NCI-H1105 treated with DMSO at 0.1 percent for 48 hours (cell line): ENCODE measurements at regions not wholly inside any gene's neighbourhood (a gene's known extent, or its start where the extent isn't known, plus 50 kb on each side); places are given as distances from the start of the nearest gene placed in this dataset.

Source experiments
- DNase-seq: peaks from one replicate; lab custom pipeline; 2025; lab: John Stamatoyannopoulos, UW

GRCh38 chr20:11447371-11448100 is 470.2 kb upstream of the BTBD3 start:
- DNase-seq = no peak

DNA sequence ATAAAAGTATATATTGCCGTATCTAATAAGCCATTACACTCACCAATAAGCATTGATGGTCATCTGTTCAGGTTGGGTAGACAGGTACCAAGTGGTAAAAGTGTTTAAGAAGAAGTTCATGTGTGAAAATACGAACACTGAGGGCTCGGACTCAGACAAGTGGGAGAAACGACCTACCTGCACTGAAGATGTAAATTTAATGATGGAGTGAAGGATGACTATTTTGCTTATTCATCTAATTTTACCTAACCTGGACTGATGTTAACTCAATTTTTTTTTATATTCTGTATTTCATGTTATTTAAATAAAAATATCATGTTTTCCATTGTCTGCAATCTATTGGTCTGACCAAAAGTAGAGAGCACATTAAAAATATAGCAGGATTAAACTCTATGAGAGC is 469.1 kb upstream of the BTBD3 start:
- DNase-seq = no peak

- no peak for DNase-seq
Measured at GRCh38 chr20:11451793-11452291, 465.9 kb upstream of the BTBD3 start.

- DNase-seq = no peak
Measured at GRCh38 chr20:11452326-11452725, 465.4 kb upstream of the BTBD3 start.

DNA sequence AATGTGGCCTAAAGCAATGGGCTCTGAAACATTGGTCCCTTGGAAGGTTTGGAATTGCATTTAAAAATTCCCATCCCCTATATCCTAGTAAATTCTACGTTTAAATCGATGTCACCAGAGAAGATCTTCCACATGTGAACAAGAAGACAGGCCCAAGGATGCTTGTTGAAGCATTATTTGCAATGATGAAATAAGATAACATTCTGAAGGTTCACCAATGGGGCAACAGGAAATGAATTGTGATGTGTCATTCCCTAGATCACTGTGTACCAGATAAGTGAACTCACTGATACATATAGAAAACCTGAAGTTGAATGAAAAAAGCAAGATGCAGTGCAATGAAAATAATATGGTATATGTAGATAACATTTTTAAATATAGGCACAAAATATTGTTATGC is 464.3 kb upstream of the BTBD3 start:
- DNase-seq = no peak

GRCh38 chr20:11454966-11455799 is 462.5 kb upstream of the BTBD3 start:
- DNase-seq = no peak

GRCh38 chr20:11457488-11457887 is 460.2 kb upstream of the BTBD3 start:
- DNase-seq = no peak

- no peak for DNase-seq
Measured at GRCh38 chr20:11459090-11459890, 458.4 kb upstream of the BTBD3 start.

GRCh38 chr20:11467436-11467835 is 450.3 kb upstream of the BTBD3 start:
- DNase-seq = no peak

GRCh38 chr20:11468880-11469279 is 448.8 kb upstream of the BTBD3 start:
- DNase-seq = no peak

GRCh38 chr20:11469795-11470435 is 447.8 kb upstream of the BTBD3 start:
- no peak for DNase-seq

- no peak for DNase-seq
Measured at GRCh38 chr20:11473983-11474382, 443.7 kb upstream of the BTBD3 start.

GRCh38 chr20:11483697-11484096 is 434.0 kb upstream of the BTBD3 start:
- no peak for DNase-seq

DNA sequence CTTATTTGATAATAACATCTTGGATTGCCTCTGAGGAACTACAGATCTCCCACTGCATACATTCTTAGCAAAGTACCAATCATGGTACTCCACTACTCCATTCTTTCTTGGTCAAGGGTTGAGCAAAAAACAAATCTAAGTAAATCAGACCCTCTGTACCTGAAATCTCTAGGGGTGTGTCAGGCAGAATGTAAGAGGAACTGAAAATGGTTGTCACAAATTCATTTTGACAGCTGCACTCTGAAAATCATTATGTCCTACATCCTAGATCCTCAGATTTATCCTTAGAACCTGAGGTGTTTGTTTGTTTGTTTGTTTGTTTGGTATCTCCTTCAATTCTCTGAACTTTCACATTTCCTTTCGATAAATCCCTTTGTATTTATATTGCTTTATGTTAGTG is 433.2 kb upstream of the BTBD3 start:
- no peak for DNase-seq

DNA sequence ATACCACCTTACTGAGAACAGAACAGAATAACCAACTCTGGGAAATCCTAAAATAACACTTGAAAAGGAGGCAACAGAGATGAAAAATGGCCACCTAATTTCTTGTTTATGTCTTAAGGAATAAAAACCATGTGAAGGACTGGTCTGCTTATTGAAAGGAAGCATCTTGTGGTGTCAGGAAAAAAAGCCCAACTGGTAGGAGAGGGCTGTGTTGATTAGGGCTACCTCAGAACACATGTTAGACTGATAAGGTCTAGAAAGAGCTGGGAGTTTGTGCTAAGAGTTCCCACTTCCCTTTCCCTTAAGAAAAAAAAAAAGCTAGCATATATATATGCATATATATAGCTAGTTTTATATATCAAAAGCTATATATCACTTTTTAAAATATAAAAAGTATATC is 425.3 kb upstream of the BTBD3 start:
- DNase-seq = no peak

DNA sequence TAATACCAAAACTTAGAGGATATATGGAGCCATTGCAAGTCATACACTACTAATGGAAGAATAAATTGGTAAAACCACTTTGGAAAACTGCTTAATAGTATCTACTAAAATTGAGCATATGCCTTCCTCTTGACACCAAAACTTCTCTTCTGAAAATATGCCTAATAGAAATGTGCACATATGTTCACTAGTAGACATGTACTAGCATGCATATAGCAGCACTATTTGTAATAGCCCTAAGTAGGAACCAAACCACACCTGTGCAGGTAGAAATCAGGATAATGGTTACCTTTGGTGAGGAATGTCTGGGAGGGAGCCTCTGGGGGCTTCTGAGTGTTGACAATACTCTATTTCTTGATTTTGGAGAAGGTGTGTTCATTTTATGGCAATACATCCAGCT is 424.8 kb upstream of the BTBD3 start:
- no peak for DNase-seq

GRCh38 chr20:11496380-11496779 is 421.3 kb upstream of the BTBD3 start:
- DNase-seq = no peak

DNA sequence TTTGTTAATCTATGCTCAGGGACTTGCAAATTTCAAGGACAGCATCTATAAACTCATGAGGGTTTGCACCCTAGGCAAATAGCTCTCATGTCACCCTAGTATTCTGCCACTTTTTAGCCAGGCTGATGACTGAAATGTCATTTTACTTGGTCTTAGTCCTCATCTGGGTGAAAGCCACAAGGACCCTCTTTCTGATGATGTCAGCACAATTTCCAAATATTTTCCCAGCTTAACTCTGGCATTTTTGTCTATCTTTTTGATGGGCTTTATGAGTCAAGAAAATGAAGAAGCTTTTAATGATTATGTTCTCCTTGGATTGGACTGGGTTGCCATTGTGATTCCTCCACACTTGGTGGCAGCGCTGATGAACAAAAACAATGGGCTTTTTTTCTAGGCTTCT is 420.1 kb upstream of the BTBD3 start:
- no peak for DNase-seq

DNA sequence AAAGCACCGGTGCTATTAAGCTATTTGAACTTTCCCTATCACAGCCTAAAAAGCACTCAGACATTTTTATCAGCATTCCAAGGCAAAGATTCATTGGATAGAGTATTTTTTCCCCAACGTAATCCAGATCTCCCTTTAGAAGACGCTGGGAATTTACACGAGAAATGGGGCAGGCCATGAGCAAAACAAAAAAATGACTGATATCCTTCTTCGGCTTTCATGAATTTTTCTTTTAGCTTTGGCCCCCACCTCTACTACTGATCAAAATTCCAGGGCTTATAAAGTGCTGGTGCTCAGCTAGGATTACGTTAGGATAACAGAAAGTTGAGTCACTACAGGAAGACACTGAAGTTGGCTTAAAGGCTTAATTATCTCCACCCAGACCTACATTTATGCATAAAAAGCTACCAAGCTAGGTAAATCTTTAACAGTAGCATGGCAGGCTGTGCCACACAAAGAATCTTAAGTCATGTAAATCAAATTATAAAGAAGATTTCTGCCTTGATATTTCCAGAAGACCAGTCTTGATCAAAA is 418.5 kb upstream of the BTBD3 start:
- DNase-seq = no peak

- DNase-seq = no peak
Measured at GRCh38 chr20:11502061-11502460, 415.6 kb upstream of the BTBD3 start.

DNA sequence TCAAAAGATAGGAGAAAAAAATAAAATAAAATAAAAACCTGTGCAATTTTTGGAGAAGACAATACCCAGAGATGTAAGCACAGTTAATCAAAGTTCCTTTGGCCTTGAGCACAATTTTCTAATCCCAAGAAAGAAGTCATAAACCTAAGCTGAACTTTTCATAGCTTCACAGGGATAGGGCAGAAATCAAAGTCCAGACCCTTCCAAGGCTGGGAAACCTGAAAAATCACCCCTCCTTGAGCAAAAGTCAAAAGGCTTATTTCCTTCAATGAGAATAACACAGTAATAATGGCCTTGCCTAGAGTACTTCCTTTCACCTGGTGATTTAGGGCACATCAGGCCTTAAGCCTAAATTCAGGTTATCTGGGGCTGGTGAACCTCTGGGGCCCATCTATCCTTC is 415.0 kb upstream of the BTBD3 start:
- DNase-seq = no peak

GRCh38 chr20:11509776-11510175 is 407.9 kb upstream of the BTBD3 start:
- DNase-seq = no peak
